Thyroid gland (tissue), 4 donors: ENCODE measurements at regions not wholly inside any gene's neighbourhood (a gene's known extent, or its start where the extent isn't known, plus 50 kb on each side); places are given as distances from the start of the nearest gene placed in this dataset.

Source experiments
- CTCF ChIP-seq, 6 experiments: fragments of 200-600 bp in 3 of 6; fragments of 450-650 bp in 3 of 6; sonication (generic) in 3 of 6; IDR thresholded peaks; one replicate each; pipeline ENCODE4 v1.5.1; 2016 to 2019; ENCODE audit warnings: antibody characterized with exemption in 6 of 6, mild to moderate bottlenecking in 2 of 6, inconsistent platforms in 1 of 6, moderate library complexity in 1 of 6
- POLR2A ChIP-seq, 2 donors: fragments of 450-650 bp; IDR thresholded peaks; one replicate each; pipeline ENCODE4 v1.6.1; 2017; ENCODE audit warnings: antibody characterized with exemption in 2 of 2, mild to moderate bottlenecking in 2 of 2, moderate library complexity in 1 of 2

GRCh38 chr12:93011100-93011499 is 82.0 kb upstream of the EEA1 start:
- no peak for TF ChIP-seq CTCF (IDR thresholded peaks at IDR 0.05)
- no peak for TF ChIP-seq POLR2A (IDR thresholded peaks at IDR 0.05)
